C4-2B (cell line): ENCODE measurements at regions not wholly inside any gene's neighbourhood (a gene's known extent, or its start where the extent isn't known, plus 50 kb on each side); places are given as distances from the start of the nearest gene placed in this dataset.

Experiments used
- CTCF ChIP-seq: fragments of 450-650 bp; conservative IDR thresholded peaks from 2 replicates; pipeline ENCODE4 v1.5.1; 2017; ENCODE audit warnings: mild to moderate bottlenecking
- ZFX ChIP-seq: fragments of 450-650 bp; IDR thresholded peaks from 2 replicates; pipeline ENCODE4 v1.6.1; 2017

- no peak for TF ChIP-seq CTCF
- no peak for TF ChIP-seq ZFX
These were observed 135.3 kb upstream of the MEOX2 start for GRCh38 chr7:15821484-15822427.
